ENCODE measurements at regions not wholly inside any gene's neighbourhood (a gene's known extent, or its start where the extent isn't known, plus 50 kb on each side); places are given as distances from the start of the nearest gene placed in this dataset.

GRCh38 chr20:39600871-39601270 is 638.7 kb downstream of the DHX35 start (continued):
- TF ChIP-seq EGR1 (IDR thresholded peaks at IDR 0.05; ENCODE audit: borderline replicate concordance, low read depth, low read length) (no peak), JUN (IDR thresholded peaks at IDR 0.05; ENCODE audit: low read depth, low read length) (no peak), TAF7 (optimal IDR thresholded peaks at IDR 0.05; ENCODE audit: borderline replicate concordance, low read depth, low read length) (no peak), RAD21 (IDR thresholded peaks at IDR 0.05 in 1 of 2, conservative IDR thresholded peaks at IDR 0.05 in 1 of 2; ENCODE audit: low read depth in 2 of 2, low read length in 2 of 2) (no peak)
